K562 (cell line): ENCODE measurements at regions not wholly inside any gene's neighbourhood (a gene's known extent, or its start where the extent isn't known, plus 50 kb on each side); places are given as distances from the start of the nearest gene placed in this dataset.

Experiments
- BRF2 ChIP-seq: IDR thresholded peaks from 3 replicates; pipeline ENCODE4 v1.6.1; 2011; ENCODE audit warnings: borderline replicate concordance, mild to moderate bottlenecking; ENCODE audit not compliant: insufficient read length, insufficient read depth
- EGR1 ChIP-seq: fragments of 450-650 bp; conservative IDR thresholded peaks from 2 replicates; pipeline ENCODE4 v1.6.1; 2017; ENCODE audit warnings: mild to moderate bottlenecking
- POLR2A ChIP-seq: fragments of 450-650 bp; conservative IDR thresholded peaks from 2 replicates; pipeline ENCODE4 v1.6.1; 2016
- USF2 ChIP-seq: sonication (generic); formaldehyde crosslinking; IDR thresholded peaks from 2 replicates; pipeline ENCODE4 v1.5.0; 2020; ENCODE audit warnings: missing genetic modification reagents
- ZNF217 ChIP-seq: sonication (generic); formaldehyde crosslinking; IDR thresholded peaks from 2 replicates; pipeline ENCODE4 v1.8.0; 2022; ENCODE audit warnings: mild to moderate bottlenecking, missing genetic modification reagents

DNA sequence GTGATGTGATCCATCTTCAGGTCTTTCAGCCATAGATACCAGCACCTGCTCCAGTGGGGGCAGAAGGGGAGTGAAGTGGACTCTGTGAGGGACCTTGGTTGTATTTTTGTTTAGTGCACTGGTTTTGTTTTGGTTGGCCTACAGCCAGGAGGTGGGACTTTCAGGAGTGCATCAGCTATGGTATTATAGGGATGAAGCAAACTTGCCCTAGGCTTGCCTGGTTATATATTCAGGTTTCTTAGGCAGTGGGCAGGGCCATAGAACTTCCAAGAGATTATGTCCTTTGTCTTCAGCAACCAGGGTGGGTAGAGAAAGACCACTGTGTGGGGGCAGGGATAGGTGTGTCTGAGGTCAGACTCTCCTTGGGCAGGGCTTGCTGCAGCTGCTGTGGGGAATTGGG lies 337.3 kb upstream of the SGO1 start:
- TF ChIP-seq EGR1 (no peak), ZNF217 (CRISPR knock-in tag) (no peak), POLR2A (no peak), USF2 (CRISPR knock-in tag) (no peak), BRF2 (no peak)
